ENCODE measurements at regions not wholly inside any gene's neighbourhood (a gene's known extent, or its start where the extent isn't known, plus 50 kb on each side); places are given as distances from the start of the nearest gene placed in this dataset.

DNA sequence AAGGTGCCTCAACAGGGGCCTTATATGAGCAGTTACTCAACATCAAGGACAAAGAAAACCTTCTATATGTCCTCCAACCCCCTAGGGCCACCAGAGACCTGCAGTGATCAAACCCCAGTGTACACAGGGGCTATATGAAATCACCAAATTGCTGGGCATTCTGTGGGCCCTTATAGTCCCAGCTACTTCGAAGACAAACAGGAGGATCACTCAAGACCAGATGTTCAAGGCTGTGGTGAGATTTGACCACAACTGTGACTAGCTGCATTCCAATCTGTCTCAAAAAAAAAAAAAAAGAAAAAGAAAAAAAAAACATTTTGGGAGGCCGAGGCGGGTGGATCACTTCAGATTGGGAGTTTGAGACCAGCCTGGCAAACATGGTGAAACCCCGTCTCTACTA lies 51.0 kb upstream of the PRB2 start:
- H3K27me3 ChIP-seq (ENCODE audit: insufficient read depth, low read depth, low read length): no peaks in the 10 kb centered on the region
- no peaks in the 10 kb centered on the region for H3K36me3 ChIP-seq (ENCODE audit: insufficient read depth, low read length)
- no peaks in the 10 kb centered on the region for H3K79me2 ChIP-seq (replicated peaks; ENCODE audit: insufficient read depth, low read length)
- H3F3A ChIP-seq (ENCODE audit: insufficient read depth, low read length, poor library complexity, severe bottlenecking): no peaks in the 10 kb centered on the region
- no peaks in the 10 kb centered on the region for H3K9me2 ChIP-seq (ENCODE audit: insufficient read depth, low read length)
- H3K27ac ChIP-seq (ENCODE audit: low read length): no peak overlapping the region
- H2AFZ ChIP-seq (ENCODE audit: low read depth, low read length): no peak overlapping the region
- no peak overlapping the region for H3K4me2 ChIP-seq (ENCODE audit: low read length)
- no peak overlapping the region for H3K4me3 ChIP-seq (ENCODE audit: low read length)
- TF ChIP-seq RAD21 (conservative IDR thresholded peaks at IDR 0.05) (no peak), REST (IDR thresholded peaks at IDR 0.05; ENCODE audit: borderline replicate concordance) (no peak), CTCF (IDR thresholded peaks at IDR 0.05; ENCODE audit: poor library complexity, severe bottlenecking) (no peak), SMC3 (conservative IDR thresholded peaks at IDR 0.05; ENCODE audit: poor library complexity) (no peak), EP300 (conservative IDR thresholded peaks at IDR 0.05; ENCODE audit: poor library complexity, severe bottlenecking) (no peak), POLR2AphosphoS5 (IDR thresholded peaks at IDR 0.05) (no peak), EZH2 (IDR thresholded peaks at IDR 0.05; ENCODE audit: borderline replicate concordance, insufficient read depth, low read length, poor library complexity, severe bottlenecking) (no peak), MXI1 (conservative IDR thresholded peaks at IDR 0.05; ENCODE audit: poor library complexity, severe bottlenecking) (no peak), TAF1 (IDR thresholded peaks at IDR 0.05; ENCODE audit: low read depth) (no peak)
- no peak overlapping the region for H3K9ac ChIP-seq (ENCODE audit: low read length)
- no peaks in the 10 kb centered on the region for H4K20me1 ChIP-seq (ENCODE audit: insufficient read depth)
- no peaks in the 10 kb centered on the region for H3K9me3 ChIP-seq (ENCODE audit: low read length)

DNA sequence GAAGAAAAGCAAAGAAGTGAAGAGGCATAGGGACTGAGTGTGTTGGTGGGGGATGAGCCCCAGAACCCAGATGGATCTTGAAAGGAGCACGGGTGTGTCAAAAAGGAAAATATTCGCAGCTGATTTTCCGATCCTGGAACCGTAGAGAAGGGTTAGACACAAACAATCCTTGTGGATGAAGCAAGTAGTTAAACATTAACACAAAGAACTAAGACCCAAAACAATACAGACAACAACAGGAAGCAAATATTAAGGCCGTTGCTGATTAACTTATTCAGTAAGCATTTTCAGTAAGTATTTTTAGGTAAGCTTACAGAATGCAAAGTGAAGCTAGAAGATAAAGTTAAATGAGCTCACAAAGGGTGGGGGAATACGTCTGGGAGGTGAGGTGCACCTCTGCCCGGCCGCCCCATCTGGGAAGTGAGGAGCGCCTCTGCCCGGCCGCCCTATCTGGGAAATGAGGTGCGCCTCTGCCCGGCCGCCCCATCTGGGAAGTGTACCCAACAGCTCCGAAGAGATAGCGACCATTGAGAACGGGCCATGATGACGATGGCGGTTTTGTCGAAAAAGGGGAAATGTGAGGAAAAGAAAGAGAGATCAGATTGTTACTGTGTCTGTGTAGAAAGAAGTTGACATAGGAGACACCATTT lies 62.8 kb upstream of the PRB2 start:
- no peak overlapping the region for H2AFZ ChIP-seq (ENCODE audit: low read depth, low read length)
- no peaks in the 10 kb centered on the region for H4K20me1 ChIP-seq (ENCODE audit: insufficient read depth)
- H3K27ac ChIP-seq (ENCODE audit: low read length): no peak overlapping the region
- H3F3A ChIP-seq (ENCODE audit: insufficient read depth, low read length, poor library complexity, severe bottlenecking): no peaks in the 10 kb centered on the region
- no peaks in the 10 kb centered on the region for H3K27me3 ChIP-seq (ENCODE audit: insufficient read depth, low read depth, low read length)
- H3K36me3 ChIP-seq (ENCODE audit: insufficient read depth, low read length): no peaks in the 10 kb centered on the region
- H3K9ac ChIP-seq (ENCODE audit: low read length): no peak overlapping the region
- no peaks in the 10 kb centered on the region for H3K9me3 ChIP-seq (ENCODE audit: low read length)
- TF ChIP-seq POLR2AphosphoS5 (IDR thresholded peaks at IDR 0.05) (no peak), EP300 (conservative IDR thresholded peaks at IDR 0.05; ENCODE audit: poor library complexity, severe bottlenecking) (no peak), EZH2 (IDR thresholded peaks at IDR 0.05; ENCODE audit: borderline replicate concordance, insufficient read depth, low read length, poor library complexity, severe bottlenecking) (no peak), SMC3 (conservative IDR thresholded peaks at IDR 0.05; ENCODE audit: poor library complexity) (no peak), RAD21 (conservative IDR thresholded peaks at IDR 0.05) (no peak), CTCF (IDR thresholded peaks at IDR 0.05; ENCODE audit: poor library complexity, severe bottlenecking) (no peak), REST (IDR thresholded peaks at IDR 0.05; ENCODE audit: borderline replicate concordance) (no peak), TAF1 (IDR thresholded peaks at IDR 0.05; ENCODE audit: low read depth) (no peak), MXI1 (conservative IDR thresholded peaks at IDR 0.05; ENCODE audit: poor library complexity, severe bottlenecking) (no peak)
- H3K79me2 ChIP-seq (replicated peaks; ENCODE audit: insufficient read depth, low read length): no peaks in the 10 kb centered on the region
- no peak overlapping the region for H3K4me3 ChIP-seq (ENCODE audit: low read length)
- H3K4me2 ChIP-seq (ENCODE audit: low read length): no peak overlapping the region
- H3K9me2 ChIP-seq (ENCODE audit: insufficient read depth, low read length): no peaks in the 10 kb centered on the region
